Heart right ventricle (tissue), 16 donors: ENCODE measurements at regions not wholly inside any gene's neighbourhood (a gene's known extent, or its start where the extent isn't known, plus 50 kb on each side); places are given as distances from the start of the nearest gene placed in this dataset.

Source experiments
- ATAC-seq, 8 donors: fragments of 200-7000 bp; cut with Tn5 transposase; one replicate each; pipeline ENCODE4 v1.9.1; 2020; ENCODE audit warnings: mild to moderate bottlenecking in 8 of 8, moderate library complexity in 8 of 8, moderate number of reproducible peaks in 1 of 8
- DNase-seq, 2 donors: peaks; one replicate each; pipeline ENCODE4 v3.0.0-alpha.2; 2020
- H3K27ac ChIP-seq, 10 donors: fragments of 200-600 bp; sonication (generic) in 2 of 10; one replicate each; pipeline versions ENCODE4 v1.5.0 to v1.8.0; 2020 to 2022; ENCODE audit warnings: mild to moderate bottlenecking in 3 of 10
- H3K27me3 ChIP-seq, 7 donors: fragments of 200-600 bp; one replicate each; pipeline ENCODE4 v1.8.0; 2021 to 2022; ENCODE audit warnings: mild to moderate bottlenecking in 2 of 7
- H3K36me3 ChIP-seq, 9 donors: fragments of 200-600 bp; sonication (generic) in 1 of 9; one replicate each; pipeline versions ENCODE4 v1.5.0 to v1.8.0; 2020 to 2022; ENCODE audit warnings: mild to moderate bottlenecking in 2 of 9
- H3K4me1 ChIP-seq, 9 donors: fragments of 200-600 bp; sonication (generic) in 1 of 9; one replicate each; pipeline versions ENCODE4 v1.5.0 to v1.8.0; 2020 to 2022; ENCODE audit warnings: mild to moderate bottlenecking in 4 of 9
- H3K4me3 ChIP-seq, 10 donors: fragments of 200-600 bp; sonication (generic) in 2 of 10; one replicate each; pipeline versions ENCODE4 v1.5.0 to v1.8.0; 2020 to 2022; ENCODE audit warnings: mild to moderate bottlenecking in 7 of 10, moderate library complexity in 2 of 10
- H3K9me3 ChIP-seq, 11 donors: fragments of 200-600 bp in 10 of 11; sonication (generic) in 2 of 11; one replicate each; pipeline versions ENCODE4 v1.5.0 to v1.8.0; 2013 to 2022; ENCODE audit warnings: mild to moderate bottlenecking in 2 of 11, control low read depth in 1 of 11, moderate library complexity in 1 of 11
- CTCF ChIP-seq, 9 donors: fragments of 200-600 bp; sonication (generic) in 2 of 9; IDR thresholded peaks; one replicate each; pipeline versions ENCODE4 v1.5.0 to v1.8.0; 2021 to 2022; ENCODE audit warnings: antibody characterized with exemption in 9 of 9, mild to moderate bottlenecking in 5 of 9, moderate library complexity in 1 of 9
- WGBS, 2 donors: extraction: QIAGEN DNeasy Blood & Tissue Kit; methylation state at CpG; one replicate each; pipeline ENCODE4 v1.1.7; 2013; ENCODE audit warnings: inconsistent platforms in 1 of 2; 5-methylcytosine and 5-hydroxymethylcytosine counted together
- intact Hi-C, 10 donors: fragments of 100-400 bp; cut with DNase I; formaldehyde crosslinking; loops; one replicate each; pipeline versions ENCODE4 v1.11.1 to v1.14.2; 2022
- donor health status: Arrhythmogenic right ventricular cardiomyopathy.
- donor health status: ischemic (EF 13 %, LVEDD 7.1; RV severe dilation, severe dysfunction).
- donor health status: healthy with polysubstance abuse.
- donor health status: DM: no; HTN: yes; CAD: no.
- donor health status: DM: no; HTN: no; CAD: no.
- donor health status: ischemic (EF 25% LVEDD 6.9; RV normal size, moderate dysfunction).
- donor health status: ischemic (EF 25% LVEDD 5.7; RV mildly dilated, moderate dysfunction).
- donor health status: healthy.
- donor health status: DM: yes; HTN: yes; CAD: no.
- donor health status: Ischemic cardiomyopathy.
- donor health status: ischemic (EF 35%, LVEDD 5.7; RV mildly dilated, moderate dysfunction).
- donor health status: nonischemic (EF 11% LVEDD 7.7; RV severe dilation, severe dysfunction).
- donor health status: DM: yes; HTN: yes; CAD: no.
- donor health status: PGD.
- donor health status: ischemic (EF 29% LVEDD 5.4; RV normal size, mild dysfunction).
- donor health status: nonischemic (EF 23%, LVEDD 6.1; RV moderate dilation, normal function).

GRCh38 chr9:1768561-1768960, 246.6 kb upstream of the SMARCA2 start:
- Histone ChIP-seq H3K27me3 (peaks cover 0 to 8% (median 0%) of the 10 kb centered on the region in 7 donors), H3K27ac (no peak overlapping the region), H3K36me3 (no peaks in the 10 kb centered on the region), H3K4me1 (no peaks in the 10 kb centered on the region), H3K4me3 (no peak overlapping the region), H3K9me3 (peaks cover 0 to 10% (median 0%) of the 10 kb centered on the region in 11 donors)
- ATAC-seq: no peak
- no peak for DNase-seq
- WGBS, 2 donors: 39 to 43% methylated on average over 3 of the region's 3 CpGs
- no peak for TF ChIP-seq CTCF (IDR thresholded peaks at IDR 0.05)
- intact Hi-C loops: no loop called here

- 66 to 73% methylated on average over 3 of the region's 3 CpGs for WGBS, 2 donors
- Histone ChIP-seq H3K36me3 (no peaks in the 10 kb centered on the region), H3K27me3 (peaks cover 0 to 8% (median 0%) of the 10 kb centered on the region in 7 donors), H3K4me3 (no peak overlapping the region), H3K4me1 (no peaks in the 10 kb centered on the region), H3K27ac (no peak overlapping the region), H3K9me3 (peaks cover 0 to 10% (median 0%) of the 10 kb centered on the region in 11 donors)
- no peak for ATAC-seq
- intact Hi-C loops: no loop called here
- DNase-seq: no peak
- TF ChIP-seq CTCF (IDR thresholded peaks at IDR 0.05): no peak
Observed at GRCh38 chr9:1771094-1771789, 243.9 kb upstream of the SMARCA2 start.

GRCh38 chr9:1775230-1775629, 239.9 kb upstream of the SMARCA2 start:
- H3K36me3 ChIP-seq: no peaks in the 10 kb centered on the region
- peaks cover 0 to 10% (median 0%) of the 10 kb centered on the region in 11 donors for H3K9me3 ChIP-seq
- no peak for TF ChIP-seq CTCF (IDR thresholded peaks at IDR 0.05)
- H3K27me3 ChIP-seq: no peaks in the 10 kb centered on the region
- DNase-seq (no peak), ATAC-seq (no peak)
- no peak overlapping the region for H3K4me3 ChIP-seq
- intact Hi-C loops: no loop called here
- H3K4me1 ChIP-seq: no peaks in the 10 kb centered on the region
- H3K27ac ChIP-seq: no peak overlapping the region

GRCh38 chr9:1776668-1777067, 238.5 kb upstream of the SMARCA2 start:
- Histone ChIP-seq H3K36me3 (no peaks in the 10 kb centered on the region), H3K9me3 (no peaks in the 10 kb centered on the region), H3K4me1 (no peaks in the 10 kb centered on the region), H3K27ac (no peak overlapping the region), H3K4me3 (no peak overlapping the region), H3K27me3 (no peaks in the 10 kb centered on the region)
- ATAC-seq: no peak
- WGBS, 2 donors: 96 to 97% methylated on average over 1 of the region's 1 CpG
- intact Hi-C loops: no loop called here
- DNase-seq: no peak
- no peak for TF ChIP-seq CTCF (IDR thresholded peaks at IDR 0.05)
